ENCODE measurements at regions not wholly inside any gene's neighbourhood (a gene's known extent, or its start where the extent isn't known, plus 50 kb on each side); places are given as distances from the start of the nearest gene placed in this dataset.

- no peak for DNase-seq
Observed at GRCh38 chr13:64849196-64849595, 2380.9 kb downstream of the PCDH9 start.

GRCh38 chr13:64847767-64848166 is 2382.4 kb downstream of the PCDH9 start:
- no peak for DNase-seq

- DNase-seq: no peak
Observed at GRCh38 chr13:64845110-64845509, 2385.0 kb downstream of the PCDH9 start.

- no peak for DNase-seq
Observed at GRCh38 chr13:64819081-64819480, 2411.1 kb downstream of the PCDH9 start.

- no peak for DNase-seq
Observed at GRCh38 chr13:64817691-64818090, 2412.4 kb downstream of the PCDH9 start.

GRCh38 chr13:64810750-64811149 is 2419.4 kb downstream of the PCDH9 start:
- DNase-seq: no peak

- DNase-seq: no peak
Observed at GRCh38 chr13:64808704-64809103, 2421.4 kb downstream of the PCDH9 start.

- no peak for DNase-seq
Observed at GRCh38 chr13:64801768-64802167, 2428.4 kb downstream of the PCDH9 start.

- no peak for DNase-seq
Observed at GRCh38 chr13:64798422-64798821, 2431.7 kb downstream of the PCDH9 start.

- DNase-seq: no peak
Observed at GRCh38 chr13:64793592-64793991, 2436.5 kb downstream of the PCDH9 start.

- no peak for DNase-seq
Observed at GRCh38 chr13:64793131-64793530, 2437.0 kb downstream of the PCDH9 start.

- DNase-seq: no peak
Observed at GRCh38 chr13:64791373-64791772, 2438.8 kb downstream of the PCDH9 start.

- no peak for DNase-seq
Observed at GRCh38 chr13:64782466-64782865, 2447.7 kb downstream of the PCDH9 start.

- no peak for DNase-seq
Observed at GRCh38 chr13:64778002-64778401, 2452.1 kb downstream of the PCDH9 start.

- no peak for DNase-seq
Observed at GRCh38 chr13:64774915-64775314, 2455.2 kb downstream of the PCDH9 start.

GRCh38 chr13:64770743-64771142 is 2459.4 kb downstream of the PCDH9 start:
- DNase-seq: no peak

- no peak for DNase-seq
Observed at GRCh38 chr13:64767054-64767453, 2463.1 kb downstream of the PCDH9 start.

GRCh38 chr13:64765636-64766035 is 2464.5 kb downstream of the PCDH9 start:
- no peak for DNase-seq

GRCh38 chr13:64758521-64759244 is 2471.5 kb downstream of the PCDH9 start:
- DNase-seq: no peak

- DNase-seq: no peak
Observed at GRCh38 chr13:64756621-64757020, 2473.5 kb downstream of the PCDH9 start.

GRCh38 chr13:64755961-64756360 is 2474.2 kb downstream of the PCDH9 start:
- no peak for DNase-seq

- no peak for DNase-seq
Observed at GRCh38 chr13:64753233-64754000, 2476.7 kb downstream of the PCDH9 start.

GRCh38 chr13:64749301-64749700 is 2480.8 kb downstream of the PCDH9 start:
- DNase-seq: no peak

- no peak for DNase-seq
Observed at GRCh38 chr13:64746845-64747244, 2483.3 kb downstream of the PCDH9 start.

GRCh38 chr13:64740493-64740892 is 2489.6 kb downstream of the PCDH9 start:
- no peak for DNase-seq
